ENCODE measurements at regions not wholly inside any gene's neighbourhood (a gene's known extent, or its start where the extent isn't known, plus 50 kb on each side); places are given as distances from the start of the nearest gene placed in this dataset.
A peak's percentile ranks its signal among the peaks of the same experiment; 100 is the strongest.

DNA sequence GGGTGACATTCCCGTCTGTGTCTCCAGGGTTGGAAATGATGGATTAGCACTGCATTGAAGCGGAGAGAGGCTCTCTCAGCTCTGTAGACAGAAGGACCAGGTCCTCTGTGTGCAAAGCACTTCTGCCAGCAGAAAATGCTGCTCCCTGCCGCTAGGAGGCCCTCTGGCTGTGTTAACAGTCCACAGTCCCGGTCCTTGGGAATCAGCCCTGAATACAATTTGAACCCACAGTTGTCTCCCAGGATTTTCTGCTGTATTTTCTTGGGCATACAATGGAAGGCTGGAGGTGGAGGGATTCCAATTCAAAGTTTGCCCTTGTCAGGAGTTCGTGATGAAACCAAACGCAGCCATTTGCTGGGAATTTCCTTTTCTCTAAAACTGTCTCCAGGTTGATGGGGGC is 205.2 kb downstream of the GLRX3 start:
- TF ChIP-seq CTCF (IDR thresholded peaks at IDR 0.05), result peak in 1 of 6 experiments; percentile 30
- TF ChIP-seq POLR2A (IDR thresholded peaks at IDR 0.05), result no peak
